Activated CD8-positive, alpha-beta T cell treated with anti-CD3 and anti-CD28 coated beads for 36 hours (primary cell): ENCODE measurements at regions not wholly inside any gene's neighbourhood (a gene's known extent, or its start where the extent isn't known, plus 50 kb on each side); places are given as distances from the start of the nearest gene placed in this dataset.
"Not testable (repeated sequence)": the region's sequence is repeated elsewhere in the genome, so short reads cannot be mapped to it uniquely, and the experiment has no call there.

Source experiments
- ATAC-seq: fragments of 200-7000 bp; cut with Tn5 transposase; one replicate; pipeline ENCODE4 v1.10.0; 2021; ENCODE audit warnings: mild to moderate bottlenecking, moderate library complexity
- CTCF ChIA-PET: fragments of 350-600 bp; sonication (Branson Sonifier 250); formaldehyde crosslinking; loops from one replicate; lab custom pipeline; 2021; ENCODE audit warnings: antibody characterized with exemption; lab: Charles Lee
- POLR2A ChIA-PET: fragments of 350-600 bp; sonication (Branson Sonifier 250); formaldehyde crosslinking; loops from one replicate; lab custom pipeline; 2021; ENCODE audit warnings: antibody characterized with exemption; lab: Charles Lee
- DNase-seq: peaks from one replicate; pipeline ENCODE4 v3.0.0-alpha.2; 2020
- H3K27ac Mint-ChIP-seq: one replicate; pipeline ENCODE4 v1.8.0; 2021; ENCODE audit warnings: mild to moderate bottlenecking, mixed read lengths
- H3K27me3 Mint-ChIP-seq: one replicate; pipeline ENCODE4 v1.8.0; 2021; ENCODE audit warnings: mixed read lengths
- H3K36me3 Mint-ChIP-seq: one replicate; pipeline ENCODE4 v1.8.0; 2021; ENCODE audit warnings: low read depth, mixed read lengths
- H3K4me1 Mint-ChIP-seq: one replicate; pipeline ENCODE4 v1.8.0; 2021; ENCODE audit warnings: low read depth, mixed read lengths
- H3K4me3 Mint-ChIP-seq: one replicate; pipeline ENCODE4 v1.8.0; 2021; ENCODE audit warnings: mild to moderate bottlenecking, moderate library complexity, mixed read lengths
- H3K9me3 Mint-ChIP-seq: one replicate; pipeline ENCODE4 v1.8.0; 2021; ENCODE audit warnings: mixed read lengths
- intact Hi-C: fragments of 100-400 bp; cut with micrococcal nuclease; formaldehyde crosslinking; loops from one replicate; pipeline ENCODE4 v1.10.0; 2022
- TF ChIP-seq, protein P1 (sequence below): fragments of 200-600 bp; IDR thresholded peaks from one replicate; pipeline ENCODE4 v1.8.0; 2022; ENCODE audit warnings: antibody characterized with exemption, mild to moderate bottlenecking

DNA sequence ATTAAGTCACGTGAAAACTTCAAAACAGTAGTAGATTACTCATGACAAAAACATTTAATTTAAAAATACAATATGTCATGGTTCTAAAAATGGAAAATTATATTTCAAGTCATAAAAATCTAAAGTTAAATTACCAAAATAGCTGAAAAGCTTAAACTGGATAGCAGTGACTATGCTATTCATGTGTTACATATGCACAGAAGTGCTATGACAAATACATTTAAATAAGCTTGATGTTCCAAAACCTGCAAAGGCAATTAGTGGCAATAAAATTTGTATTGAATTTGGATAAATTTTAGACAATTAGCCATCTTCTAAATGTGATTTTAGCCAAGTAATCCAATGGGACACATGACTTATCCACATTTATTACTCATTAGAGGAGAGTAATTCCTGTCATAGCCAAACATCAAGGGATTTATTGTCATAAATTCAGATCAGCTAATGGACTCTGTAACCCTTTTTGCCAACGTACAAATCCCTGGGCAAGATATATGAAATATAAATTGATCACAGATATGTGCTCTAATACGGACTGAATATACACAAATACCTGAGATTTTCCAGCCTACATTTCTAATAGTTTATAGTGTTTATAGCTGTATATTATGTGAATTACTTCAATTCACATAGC, 419.4 kb downstream of the ISL1 start:
- intact Hi-C loops = no loop called here
- DNase-seq (no peak), ATAC-seq (no peak)
- no peaks in the 10 kb centered on the region for H3K36me3 Mint-ChIP-seq
- peaks cover 5% of the 10 kb centered on the region for H3K9me3 Mint-ChIP-seq
- H3K27me3 Mint-ChIP-seq = no peaks in the 10 kb centered on the region
- POLR2A ChIA-PET = no interaction called here
- H3K27ac Mint-ChIP-seq = no peak overlapping the region
- CTCF ChIA-PET = no interaction called here
- no peak overlapping the region for H3K4me3 Mint-ChIP-seq
- no peaks in the 10 kb centered on the region for H3K4me1 Mint-ChIP-seq
- TF ChIP-seq, protein P1, sequence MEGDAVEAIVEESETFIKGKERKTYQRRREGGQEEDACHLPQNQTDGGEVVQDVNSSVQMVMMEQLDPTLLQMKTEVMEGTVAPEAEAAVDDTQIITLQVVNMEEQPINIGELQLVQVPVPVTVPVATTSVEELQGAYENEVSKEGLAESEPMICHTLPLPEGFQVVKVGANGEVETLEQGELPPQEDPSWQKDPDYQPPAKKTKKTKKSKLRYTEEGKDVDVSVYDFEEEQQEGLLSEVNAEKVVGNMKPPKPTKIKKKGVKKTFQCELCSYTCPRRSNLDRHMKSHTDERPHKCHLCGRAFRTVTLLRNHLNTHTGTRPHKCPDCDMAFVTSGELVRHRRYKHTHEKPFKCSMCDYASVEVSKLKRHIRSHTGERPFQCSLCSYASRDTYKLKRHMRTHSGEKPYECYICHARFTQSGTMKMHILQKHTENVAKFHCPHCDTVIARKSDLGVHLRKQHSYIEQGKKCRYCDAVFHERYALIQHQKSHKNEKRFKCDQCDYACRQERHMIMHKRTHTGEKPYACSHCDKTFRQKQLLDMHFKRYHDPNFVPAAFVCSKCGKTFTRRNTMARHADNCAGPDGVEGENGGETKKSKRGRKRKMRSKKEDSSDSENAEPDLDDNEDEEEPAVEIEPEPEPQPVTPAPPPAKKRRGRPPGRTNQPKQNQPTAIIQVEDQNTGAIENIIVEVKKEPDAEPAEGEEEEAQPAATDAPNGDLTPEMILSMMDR = no peak

DNA sequence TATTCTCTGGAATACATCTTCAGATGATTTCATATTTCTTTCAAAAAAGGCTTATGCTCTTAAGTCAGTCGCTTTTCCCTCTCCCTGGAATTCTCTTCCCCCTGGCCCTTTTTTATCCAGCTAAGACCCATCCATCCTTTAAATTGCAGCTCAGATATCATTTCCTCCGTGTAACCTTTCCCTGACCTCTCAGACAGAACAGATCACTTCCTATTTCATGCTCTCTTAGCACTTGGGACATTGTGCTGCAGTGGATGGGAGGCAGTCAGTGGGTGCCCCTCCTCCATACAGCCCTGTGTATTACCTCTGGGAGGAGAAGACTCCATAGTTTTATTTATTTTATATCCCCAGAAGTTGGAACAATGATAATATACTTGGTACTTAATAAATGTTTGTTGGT, 423.4 kb downstream of the ISL1 start:
- ChIA-PET CTCF (no interaction called here), POLR2A (no interaction called here)
- Mint-ChIP-seq H3K4me1 (no peaks in the 10 kb centered on the region), H3K27ac (no peak overlapping the region), H3K27me3 (no peaks in the 10 kb centered on the region), H3K4me3 (no peak overlapping the region), H3K9me3 (peaks cover 7% of the 10 kb centered on the region), H3K36me3 (no peaks in the 10 kb centered on the region)
- DNase-seq (no peak), ATAC-seq (no peak)
- TF ChIP-seq, protein P1 = no peak
- intact Hi-C loops = no loop called here

DNA sequence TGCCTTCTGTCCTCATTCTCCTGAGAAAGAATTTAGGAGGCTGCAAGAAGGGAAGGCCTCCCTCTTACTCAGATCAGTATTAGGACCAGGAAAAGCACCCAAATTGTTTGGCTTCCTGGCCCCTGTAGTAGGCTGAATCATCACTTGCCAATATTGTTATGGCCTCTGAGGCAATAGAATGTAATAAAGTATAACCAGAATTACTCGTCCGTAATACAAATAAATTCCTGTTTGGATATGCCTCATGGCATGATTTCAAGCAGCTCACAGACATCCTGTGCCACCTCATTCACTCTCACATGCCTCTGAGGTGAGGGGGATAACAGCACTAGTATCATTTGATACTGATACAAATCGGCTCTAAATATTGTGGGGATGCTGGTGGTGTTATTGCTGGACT, 427.3 kb downstream of the ISL1 start:
- DNase-seq = no peak
- Mint-ChIP-seq H3K27ac (no peak overlapping the region), H3K9me3 (peaks cover 7% of the 10 kb centered on the region), H3K4me1 (no peaks in the 10 kb centered on the region), H3K4me3 (no peak overlapping the region), H3K36me3 (no peaks in the 10 kb centered on the region), H3K27me3 (no peaks in the 10 kb centered on the region)
- no peak for ATAC-seq
- POLR2A ChIA-PET = no interaction called here
- CTCF ChIA-PET = no interaction called here
- TF ChIP-seq, protein P1 = no peak
- intact Hi-C loops = no loop called here

DNA sequence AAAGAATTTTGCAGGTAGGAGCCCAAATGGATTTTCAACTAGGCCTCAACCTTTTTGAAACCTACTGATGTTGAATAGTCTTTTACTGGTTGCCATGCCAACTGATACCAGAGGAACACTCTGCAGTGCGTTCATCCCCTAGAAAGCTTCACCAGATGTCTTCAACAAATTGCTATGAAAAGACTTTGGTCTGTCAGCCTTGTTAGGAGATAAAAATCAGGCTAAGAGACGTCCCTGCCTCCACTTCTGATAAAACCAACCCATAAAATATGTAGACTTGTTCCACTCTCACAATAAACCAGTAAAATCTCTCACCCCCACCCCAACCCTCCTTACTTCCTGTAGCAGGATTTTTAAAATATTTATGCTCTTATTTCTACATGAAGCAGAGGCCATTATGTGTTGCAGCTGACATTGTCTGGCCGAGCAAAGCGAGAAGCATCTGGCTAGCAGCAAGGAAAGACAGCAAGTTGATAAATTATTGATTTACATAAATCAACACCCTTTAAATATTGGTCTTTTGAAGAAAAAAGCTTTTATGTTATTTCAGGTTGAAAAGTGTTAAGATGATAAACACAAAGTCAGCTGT, 428.7 kb downstream of the ISL1 start:
- intact Hi-C loops = no loop called here
- ChIA-PET POLR2A (no interaction called here), CTCF (no interaction called here)
- no peak overlapping the region for H3K4me3 Mint-ChIP-seq
- peaks cover 2% of the 10 kb centered on the region for H3K9me3 Mint-ChIP-seq
- no peak for DNase-seq
- H3K4me1 Mint-ChIP-seq = no peaks in the 10 kb centered on the region
- no peak overlapping the region for H3K27ac Mint-ChIP-seq
- H3K36me3 Mint-ChIP-seq = no peaks in the 10 kb centered on the region
- no peak for ATAC-seq
- no peaks in the 10 kb centered on the region for H3K27me3 Mint-ChIP-seq
- TF ChIP-seq, protein P1 = no peak

DNA sequence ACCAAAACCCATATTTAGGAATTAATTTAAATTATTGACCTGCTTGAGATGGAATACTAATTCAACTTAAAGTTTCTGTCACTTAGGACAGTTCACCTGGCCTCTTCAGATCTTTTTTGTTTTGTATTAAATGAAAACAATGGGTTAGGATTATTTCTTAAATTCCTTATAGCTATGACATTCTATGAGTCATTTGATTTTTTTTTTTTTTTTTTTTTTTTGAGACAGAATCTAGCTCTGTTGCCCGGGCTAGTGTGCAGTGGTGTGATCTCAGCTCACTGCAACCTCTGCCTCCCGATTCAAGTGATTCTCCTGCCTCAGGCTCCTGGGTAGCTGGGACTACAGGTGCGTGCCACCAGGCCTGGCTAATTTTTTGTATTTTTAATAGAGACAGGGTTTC, 431.6 kb downstream of the ISL1 start:
- H3K27ac Mint-ChIP-seq, H3K36me3 Mint-ChIP-seq, CTCF ChIA-PET, H3K9me3 Mint-ChIP-seq, H3K4me3 Mint-ChIP-seq, POLR2A ChIA-PET, H3K4me1 Mint-ChIP-seq, H3K27me3 Mint-ChIP-seq, ATAC-seq, intact Hi-C loops, DNase-seq: not testable (repeated sequence)
